Fibroblast of skin of scalp (primary cell): ENCODE measurements at regions not wholly inside any gene's neighbourhood (a gene's known extent, or its start where the extent isn't known, plus 50 kb on each side); places are given as distances from the start of the nearest gene placed in this dataset.

ENCODE experiments used
- DNase-seq: peaks from one replicate; pipeline ENCODE4 v3.0.0-alpha.2; 2013

DNA sequence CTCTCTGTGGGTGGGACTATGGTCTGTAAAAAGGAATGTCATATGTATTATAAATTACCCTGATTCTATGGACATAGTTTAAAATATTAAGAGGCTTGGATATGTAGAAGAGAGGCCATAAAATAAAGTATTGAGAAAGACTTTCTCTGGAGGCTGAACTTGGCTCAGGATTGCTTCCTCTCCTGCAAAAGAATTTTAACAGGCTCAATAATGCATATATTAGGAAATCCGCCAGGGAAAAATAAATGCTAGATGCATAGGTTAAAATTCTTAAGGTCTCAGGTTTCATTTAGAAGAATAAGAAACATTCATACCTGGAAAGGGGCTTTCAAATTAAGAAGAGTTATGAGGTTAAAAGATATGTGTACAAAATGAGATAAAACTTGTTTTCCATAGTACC lies 424.3 kb downstream of the ARAP2 start:
- no peak for DNase-seq

DNA sequence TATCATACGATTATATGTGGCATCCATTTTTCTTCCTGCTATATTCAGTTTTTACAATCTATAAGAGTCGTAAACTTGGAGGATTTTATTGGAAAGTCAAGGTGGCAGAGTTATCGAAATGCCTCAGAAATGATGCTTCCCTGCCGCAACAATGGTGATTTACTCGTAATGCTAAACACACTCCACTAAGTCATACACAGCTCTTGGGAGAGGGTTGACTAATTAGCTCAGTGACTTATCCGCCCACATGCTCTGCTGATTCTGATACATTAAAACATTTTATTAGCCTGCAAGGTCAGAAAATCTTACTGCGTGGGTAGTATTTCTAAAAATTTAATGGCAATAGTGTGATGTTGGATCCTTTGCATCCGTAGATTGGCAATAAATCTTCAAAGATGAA lies 420.1 kb downstream of the ARAP2 start:
- no peak for DNase-seq

DNA sequence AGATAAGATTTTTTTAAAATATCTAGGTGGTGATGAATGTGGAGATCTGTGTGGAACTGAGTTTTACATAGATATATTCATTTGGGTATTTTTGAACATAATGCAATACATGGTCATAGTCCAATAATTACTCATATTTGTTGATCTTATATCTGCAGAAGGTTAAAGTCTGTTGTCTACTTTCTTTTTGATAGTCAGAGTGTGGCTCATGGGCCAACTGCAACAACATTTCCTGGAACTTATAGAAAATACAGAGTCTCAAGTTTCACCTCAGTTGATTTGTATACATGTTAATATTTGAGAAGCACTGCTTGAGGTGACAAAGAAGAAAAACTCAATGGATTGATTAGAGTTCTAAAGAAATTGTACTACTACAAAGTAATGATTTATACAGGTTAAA lies 408.4 kb downstream of the ARAP2 start:
- DNase-seq: no peak

- DNase-seq: no peak
Measured at GRCh38 chr4:35836596-35836995, 407.7 kb downstream of the ARAP2 start.

DNA sequence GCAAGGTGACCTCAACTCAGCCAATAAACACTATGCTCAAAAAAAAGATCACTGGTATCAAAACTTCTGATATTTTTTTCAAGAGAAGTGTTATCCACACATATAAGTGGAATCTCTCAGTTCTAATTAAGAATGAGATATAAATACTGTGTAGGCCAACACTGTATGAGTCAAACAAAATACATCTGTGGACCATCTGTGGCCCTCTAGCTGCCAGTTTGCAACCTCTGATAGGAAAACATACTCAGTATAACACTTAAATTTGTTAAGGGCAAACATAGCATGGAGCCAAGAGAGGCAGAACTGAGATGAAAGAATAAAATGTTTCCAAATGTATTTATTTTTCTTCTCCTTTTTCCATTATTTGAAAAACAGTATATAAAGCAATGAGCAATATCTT lies 377.3 kb downstream of the ARAP2 start:
- no peak for DNase-seq

GRCh38 chr4:35872273-35872672 lies 372.0 kb downstream of the ARAP2 start:
- no peak for DNase-seq

DNA sequence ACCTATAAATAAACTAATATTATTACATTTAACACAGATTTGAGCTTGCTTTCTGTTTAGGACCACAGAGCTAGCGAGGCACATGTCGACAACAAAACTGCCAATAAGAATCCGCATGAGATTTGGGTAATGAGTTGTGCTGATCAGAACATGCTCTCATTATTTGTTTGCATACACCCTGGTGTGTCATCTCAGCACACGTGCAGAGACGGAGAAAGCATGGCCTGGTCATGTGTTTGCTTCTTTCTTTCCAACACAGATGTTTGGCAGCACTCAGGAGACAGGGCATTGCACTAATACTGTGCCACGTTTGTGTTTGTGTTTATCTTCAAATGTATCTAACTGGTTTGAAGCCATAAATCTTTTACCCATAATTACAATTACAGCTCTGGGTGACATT lies 364.8 kb downstream of the ARAP2 start:
- DNase-seq: no peak

DNA sequence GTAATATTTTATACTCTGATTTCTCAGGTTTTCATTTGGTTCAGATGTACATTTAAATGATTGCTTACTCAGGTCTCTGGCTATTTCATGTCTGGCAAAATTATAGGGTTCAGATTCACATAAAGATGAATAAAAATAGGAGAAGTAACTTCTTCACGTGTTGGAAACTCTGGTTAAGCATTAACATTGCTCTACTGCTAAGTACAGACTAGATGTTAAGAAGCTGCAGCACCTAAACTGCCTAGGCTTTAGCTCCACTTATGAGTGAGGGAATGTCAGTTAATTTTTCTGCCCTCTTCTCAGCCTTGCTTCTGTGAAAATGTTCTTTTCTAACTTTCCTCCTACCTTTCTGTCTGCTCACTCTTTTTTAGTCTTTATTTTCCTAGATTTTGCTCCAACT lies 361.2 kb downstream of the ARAP2 start:
- no peak for DNase-seq

- DNase-seq: no peak
Measured at GRCh38 chr4:35884714-35885480, 359.4 kb downstream of the ARAP2 start.

GRCh38 chr4:35897808-35898207 lies 346.5 kb downstream of the ARAP2 start:
- DNase-seq: no peak

DNA sequence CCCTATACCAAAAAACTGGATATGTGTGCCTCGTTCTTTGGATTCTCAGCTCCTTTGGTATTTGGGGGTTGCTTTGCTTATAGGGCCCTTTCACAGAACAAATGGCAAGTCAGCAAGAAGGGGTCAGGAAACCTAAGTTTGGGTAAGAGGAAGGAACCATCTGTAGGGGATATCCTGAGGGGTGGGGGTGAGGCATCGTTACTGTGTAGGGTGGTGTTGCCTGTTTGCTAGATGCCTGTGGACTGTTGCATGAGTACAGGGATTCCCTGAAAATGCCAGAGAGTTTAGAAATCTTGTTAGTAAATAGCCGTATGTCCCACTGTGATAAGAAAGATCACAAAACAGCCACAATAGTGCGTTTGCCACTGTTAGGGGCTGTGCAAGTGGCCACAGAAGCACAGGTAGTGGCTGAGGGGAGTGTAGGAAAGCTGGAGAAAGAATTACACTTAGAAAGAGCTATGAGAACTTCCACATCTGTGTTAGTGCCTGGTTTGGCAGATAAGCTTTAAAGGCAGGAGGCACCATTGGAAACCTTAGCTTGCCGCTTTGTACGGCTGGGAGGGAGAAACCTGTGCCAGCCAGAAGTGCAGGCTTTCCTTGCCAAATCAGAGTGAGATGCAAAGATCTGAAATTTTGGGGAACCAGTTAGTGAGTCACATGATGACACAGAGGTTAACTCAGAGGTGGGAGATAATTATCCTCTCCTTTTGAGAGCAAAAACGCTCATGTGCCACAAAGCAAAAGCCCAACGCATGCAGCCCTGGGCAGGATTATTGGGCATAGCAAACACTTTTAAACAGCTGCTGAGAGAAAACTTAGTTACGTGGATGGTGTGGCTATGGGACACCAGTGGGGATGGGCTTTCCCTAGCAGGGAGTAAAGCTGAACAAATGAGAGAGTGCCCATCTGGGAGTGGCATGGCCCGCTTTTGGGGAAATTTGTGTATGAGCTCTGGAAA lies 343.7 kb downstream of the ARAP2 start:
- no peak for DNase-seq

- DNase-seq: no peak
Measured at GRCh38 chr4:35912174-35912573, 332.1 kb downstream of the ARAP2 start.

DNA sequence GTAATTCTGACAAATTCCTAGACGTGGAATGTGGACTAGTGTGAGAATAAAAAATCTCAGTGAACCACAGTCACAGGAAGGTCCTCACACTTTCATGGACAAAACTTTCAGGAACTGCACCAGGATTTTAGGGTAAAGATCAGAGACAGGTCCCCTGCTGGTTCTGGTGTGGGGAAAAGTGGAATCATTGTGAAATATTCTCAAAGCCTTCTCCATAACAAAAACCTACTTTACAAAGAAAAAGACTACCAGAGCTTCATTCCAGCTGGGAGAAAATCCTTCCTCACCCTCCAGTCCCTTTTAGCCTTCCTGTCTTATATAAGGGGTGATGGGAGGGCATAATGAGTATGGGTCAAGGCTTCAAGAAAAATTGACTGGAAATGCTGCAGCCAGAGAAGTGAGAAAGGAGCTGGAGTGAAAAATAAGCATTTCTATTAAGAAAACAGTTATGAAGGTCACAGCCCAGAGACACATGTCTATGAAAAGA lies 325.8 kb downstream of the ARAP2 start:
- DNase-seq: no peak

GRCh38 chr4:35925806-35926205 lies 318.5 kb downstream of the ARAP2 start:
- no peak for DNase-seq

DNA sequence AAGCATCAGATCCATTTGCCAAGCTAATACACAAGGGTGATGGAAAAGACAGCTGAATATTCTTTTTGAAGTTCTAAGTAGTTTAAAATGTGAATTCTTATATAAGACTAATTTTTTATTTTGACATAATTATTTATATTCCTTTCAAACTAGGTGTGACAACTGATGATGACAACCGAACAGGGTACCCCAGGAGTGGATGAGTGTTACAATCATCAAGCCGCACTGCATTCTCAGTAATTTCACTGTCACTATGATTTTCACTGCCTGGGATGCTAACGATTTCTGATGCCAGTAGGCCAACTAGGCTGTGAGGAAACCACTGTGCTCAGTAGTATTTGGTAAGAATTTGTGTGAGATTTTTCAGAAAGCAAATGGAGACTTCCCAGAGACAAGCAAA lies 317.5 kb downstream of the ARAP2 start:
- DNase-seq: no peak

GRCh38 chr4:35933901-35934300 lies 310.4 kb downstream of the ARAP2 start:
- DNase-seq: no peak

GRCh38 chr4:35934320-35934981 lies 309.9 kb downstream of the ARAP2 start:
- DNase-seq: peak; percentile 43

DNA sequence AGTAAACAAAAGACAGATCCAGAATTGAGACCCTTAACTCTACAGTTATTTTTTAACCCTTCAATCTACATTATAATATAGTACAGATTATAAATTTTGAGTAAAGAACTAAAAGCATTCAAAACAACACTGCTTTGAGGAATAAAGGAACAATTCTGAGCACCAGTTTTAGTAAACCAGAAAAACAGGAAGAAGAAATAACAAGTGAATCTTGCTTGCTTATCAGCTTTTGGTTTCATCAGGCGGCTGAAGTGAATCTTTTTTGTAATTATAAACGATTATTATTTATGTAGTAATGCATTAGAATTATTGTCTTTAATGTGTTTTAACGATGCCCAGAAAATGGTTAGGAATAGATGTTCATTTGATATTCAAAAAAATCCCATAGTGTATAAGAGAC lies 305.4 kb downstream of the ARAP2 start:
- no peak for DNase-seq

- no peak for DNase-seq
Measured at GRCh38 chr4:35939751-35940150, 304.6 kb downstream of the ARAP2 start.

- DNase-seq: no peak
Measured at GRCh38 chr4:35942092-35942491, 302.2 kb downstream of the ARAP2 start.

DNA sequence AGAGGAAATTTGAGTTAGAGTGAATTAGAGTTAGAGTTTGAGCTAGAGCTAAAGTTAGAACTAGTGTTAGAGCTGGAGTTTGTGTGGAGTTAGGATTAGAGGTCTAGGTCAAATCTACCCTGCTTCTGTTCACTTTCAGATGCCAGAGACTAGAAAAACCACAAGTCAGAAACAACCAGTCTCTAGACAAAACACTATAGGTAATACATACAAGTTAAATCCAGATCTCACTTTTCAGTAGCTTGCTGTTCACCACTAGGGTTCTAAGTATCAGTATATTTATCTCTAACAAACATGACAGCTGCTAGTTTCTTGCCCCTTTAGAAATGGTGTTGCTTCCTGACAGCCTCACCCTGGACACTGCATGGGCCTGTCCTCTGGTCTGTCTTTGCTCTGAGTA lies 300.7 kb downstream of the ARAP2 start:
- DNase-seq: no peak

- no peak for DNase-seq
Measured at GRCh38 chr4:35948171-35948570, 296.1 kb downstream of the ARAP2 start.

DNA sequence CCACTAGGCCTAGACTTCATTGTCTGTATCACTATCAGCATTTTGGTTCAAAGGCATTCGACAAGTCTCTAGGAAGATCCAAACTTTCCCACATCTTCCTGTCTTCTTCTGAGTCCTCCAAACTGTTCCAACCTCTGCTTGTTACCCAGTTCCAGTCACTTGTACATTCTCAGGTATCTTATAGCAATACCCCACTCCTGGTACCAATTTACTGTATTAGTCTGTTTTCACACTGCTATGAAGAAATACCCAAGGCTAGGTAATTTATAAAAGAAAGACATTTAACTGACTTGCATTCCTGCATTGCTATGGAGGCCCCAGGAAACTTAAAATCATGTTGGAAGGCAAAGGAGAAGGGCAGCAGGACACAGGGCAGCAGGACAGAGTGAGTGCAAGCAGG lies 293.9 kb downstream of the ARAP2 start:
- DNase-seq: no peak
